B cell (primary cell): ENCODE measurements at regions not wholly inside any gene's neighbourhood (a gene's known extent, or its start where the extent isn't known, plus 50 kb on each side); places are given as distances from the start of the nearest gene placed in this dataset.
"Not testable (repeated sequence)": the region's sequence is repeated elsewhere in the genome, so short reads cannot be mapped to it uniquely, and the experiment has no call there.

Experiments used
- ATAC-seq: fragments of 200-7000 bp; cut with Tn5 transposase; one replicate; pipeline ENCODE4 v1.10.0; 2021; ENCODE audit warnings: low read depth, mild to moderate bottlenecking, moderate number of reproducible peaks, moderate library complexity
- CTCF ChIA-PET: fragments of 350-600 bp; sonication (Branson Sonifier 250); formaldehyde crosslinking; loops from one replicate; lab custom pipeline; 2021; ENCODE audit warnings: antibody characterized with exemption, inconsistent platforms; lab: Charles Lee
- POLR2A ChIA-PET: fragments of 350-600 bp; sonication (Branson Sonifier 250); formaldehyde crosslinking; loops from one replicate; lab custom pipeline; 2021; ENCODE audit warnings: antibody characterized with exemption; lab: Charles Lee
- DNase-seq: peaks from one replicate; pipeline ENCODE4 v3.0.0; 2013
- H2AFZ ChIP-seq: 2 replicates; pipeline ENCODE4 v1.6.1; 2012; ENCODE audit warnings: mild to moderate bottlenecking, low read depth, low read length; ENCODE audit not compliant: insufficient read depth, poor library complexity, severe bottlenecking
- H3K27ac ChIP-seq, 2 donors: 1 replicate in 1 of 2; 2 replicates in 1 of 2; pipeline ENCODE4 v1.5.1; 2012 to 2013; ENCODE audit warnings: low read length in 2 of 2, mild to moderate bottlenecking in 2 of 2, moderate library complexity in 1 of 2
- H3K27me3 ChIP-seq, 4 experiments: fragments of 200-600 bp in 1 of 4; sonication (generic) in 1 of 4; replicated peaks in 1 of 4; 1 replicate in 2 of 4; 2 replicates in 2 of 4; pipeline versions ENCODE4 v1.6.1 to v1.7.0; 2013 to 2016; ENCODE audit warnings: low read length in 3 of 4, mild to moderate bottlenecking in 2 of 4, mixed read lengths in 1 of 4, moderate library complexity in 1 of 4; ENCODE audit not compliant: insufficient read depth in 4 of 4, control insufficient read depth in 3 of 4; ENCODE audit errors: control extremely low read depth in 1 of 4
- H3K36me3 ChIP-seq, 2 experiments: replicated peaks in 1 of 2; 1 replicate in 1 of 2; 2 replicates in 1 of 2; pipeline versions ENCODE4 v1.6.1 to v1.7.1; 2013; ENCODE audit warnings: low read length in 1 of 2; ENCODE audit not compliant: insufficient read depth in 2 of 2, control insufficient read depth in 1 of 2; ENCODE audit errors: control extremely low read depth in 1 of 2, extremely low read depth in 1 of 2
- H3K4me1 ChIP-seq, 2 donors: fragments of 200-600 bp in 1 of 2; sonication (generic) in 1 of 2; 1 replicate in 1 of 2; 2 replicates in 1 of 2; pipeline versions ENCODE4 v1.5.1 to v1.6.1; 2013 to 2017; ENCODE audit warnings: low read length in 2 of 2; ENCODE audit not compliant: control insufficient read depth in 2 of 2, insufficient read depth in 2 of 2
- H3K4me2 ChIP-seq: replicated peaks from 2 replicates; pipeline ENCODE3; 2012; ENCODE audit warnings: mild to moderate bottlenecking, low read depth, low read length; ENCODE audit not compliant: poor library complexity, severe bottlenecking
- H3K4me3 ChIP-seq, 5 experiments: fragments of 200-600 bp in 1 of 5; sonication (generic) in 1 of 5; 1 replicate in 3 of 5; 2 replicates in 2 of 5; pipeline versions ENCODE4 v1.5.1 to v1.7.0; 2011 to 2016; ENCODE audit warnings: low read length in 4 of 5, mild to moderate bottlenecking in 4 of 5, low read depth in 2 of 5, control low read depth in 1 of 5, moderate library complexity in 1 of 5; ENCODE audit not compliant: insufficient read depth in 1 of 5; ENCODE audit errors: control extremely low read depth in 1 of 5, extremely low read depth in 1 of 5
- H3K79me2 ChIP-seq: fragments of 200-600 bp; sonication (generic); one replicate; pipeline ENCODE4 v1.6.0; 2016; ENCODE audit warnings: low read length; ENCODE audit not compliant: control insufficient read depth, insufficient read depth
- H3K9ac ChIP-seq: fragments of 200-600 bp; sonication (generic); 2 replicates; pipeline ENCODE4 v1.6.1; 2017; ENCODE audit warnings: mild to moderate bottlenecking, low read length, moderate library complexity
- H3K9me3 ChIP-seq, 3 donors: one replicate each; pipeline versions ENCODE4 v1.6.1 to v1.7.1; 2013; ENCODE audit warnings: low read length in 2 of 3; ENCODE audit not compliant: control insufficient read depth in 2 of 3, insufficient read depth in 1 of 3; ENCODE audit errors: control extremely low read depth in 1 of 3
- H4K20me1 ChIP-seq: 2 replicates; pipeline ENCODE4 v1.6.0; 2012; ENCODE audit warnings: mild to moderate bottlenecking, low read length; ENCODE audit not compliant: insufficient read depth, control insufficient read depth, poor library complexity, severe bottlenecking
- H3K27ac Mint-ChIP-seq: one replicate; pipeline ENCODE4 v1.8.0; 2021; ENCODE audit warnings: mixed read lengths
- H3K27me3 Mint-ChIP-seq: one replicate; pipeline ENCODE4 v1.8.0; 2021; ENCODE audit warnings: mixed read lengths
- H3K4me1 Mint-ChIP-seq: one replicate; pipeline ENCODE4 v1.8.0; 2021; ENCODE audit warnings: mixed read lengths
- H3K4me3 Mint-ChIP-seq: one replicate; pipeline ENCODE4 v1.8.0; 2021; ENCODE audit warnings: mixed read lengths
- H3K9me3 Mint-ChIP-seq: one replicate; pipeline ENCODE4 v1.8.0; 2022; ENCODE audit warnings: mixed read lengths; ENCODE audit not compliant: insufficient read depth
- CTCF ChIP-seq: fragments of 200-600 bp; IDR thresholded peaks from one replicate; pipeline ENCODE4 v1.8.0; 2022; ENCODE audit warnings: antibody characterized with exemption, mild to moderate bottlenecking
- EZH2 ChIP-seq: IDR thresholded peaks from 2 replicates; pipeline ENCODE4 v1.6.1; 2012; ENCODE audit warnings: borderline replicate concordance, low read depth, mild to moderate bottlenecking, moderate library complexity, low read length; ENCODE audit not compliant: insufficient read depth, poor library complexity, severe bottlenecking
- WGBS: methylation state at CpG from one replicate; pipeline ENCODE4 v1.1.5; 2013; ENCODE audit warnings: missing lambda C conversion rate; ENCODE audit not compliant: insufficient coverage; 5-methylcytosine and 5-hydroxymethylcytosine counted together
- intact Hi-C: fragments of 100-400 bp; cut with micrococcal nuclease; formaldehyde crosslinking; loops from one replicate; pipeline ENCODE4 v1.10.0; 2022

GRCh38 chr1:192880231-192880630 lies 71.4 kb downstream of the RGS2 start:
- Histone ChIP-seq H3K9me3 (no peaks in the 10 kb centered on the region), H3K27ac (no peak overlapping the region), H4K20me1 (no peaks in the 10 kb centered on the region), H3K9ac (no peak overlapping the region), H3K36me3 (no peaks in the 10 kb centered on the region), H3K4me1 (no peaks in the 10 kb centered on the region), H3K4me2 (no peak overlapping the region), H3K27me3 (peaks cover 0 to 2% (median 0%) of the 10 kb centered on the region in 4 experiments), H2AFZ (no peak overlapping the region), H3K79me2 (no peaks in the 10 kb centered on the region), H3K4me3 (no peak overlapping the region)
- CTCF ChIA-PET = no interaction called here
- WGBS = no CpG with 5 or more reads among the region's 1 CpG
- TF ChIP-seq CTCF (no peak), EZH2 (no peak)
- Mint-ChIP-seq H3K27ac (no peak overlapping the region), H3K4me3 (no peak overlapping the region), H3K4me1 (no peaks in the 10 kb centered on the region), H3K27me3 (peaks cover 3% of the 10 kb centered on the region), H3K9me3 (no peaks in the 10 kb centered on the region)
- POLR2A ChIA-PET = no interaction called here
- ATAC-seq (no peak), DNase-seq (no peak)
- intact Hi-C loops = no loop called here

DNA sequence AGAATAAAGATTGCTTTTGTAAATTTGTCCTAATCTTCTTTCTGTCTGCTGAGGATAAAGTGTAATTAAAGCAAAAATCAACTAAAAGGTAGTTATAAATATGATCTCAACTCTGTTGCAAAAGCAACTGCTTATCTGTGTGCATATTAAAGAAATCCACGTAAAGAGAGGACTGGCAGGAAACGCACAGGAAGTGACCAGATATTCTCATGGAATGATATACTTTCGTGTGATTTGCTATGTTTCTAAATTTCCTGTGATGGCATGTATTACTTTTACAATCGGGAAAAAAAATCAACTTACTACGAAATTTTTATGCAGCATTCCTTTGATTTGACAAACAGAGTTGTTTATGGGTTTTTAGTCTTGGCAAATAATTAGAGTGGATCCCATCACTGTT lies 75.4 kb downstream of the RGS2 start:
- POLR2A ChIA-PET = no interaction called here
- 54% methylated on average over 3 of the region's 5 CpGs for WGBS
- Mint-ChIP-seq H3K4me3 (no peak overlapping the region), H3K27ac (no peak overlapping the region), H3K4me1 (no peaks in the 10 kb centered on the region), H3K9me3 (no peaks in the 10 kb centered on the region), H3K27me3 (peaks cover 3% of the 10 kb centered on the region)
- no peak overlapping the region for H2AFZ ChIP-seq
- H3K9me3 ChIP-seq = no peaks in the 10 kb centered on the region
- DNase-seq = no peak
- H3K36me3 ChIP-seq = no peaks in the 10 kb centered on the region
- no peak overlapping the region for H3K4me2 ChIP-seq
- no peak for TF ChIP-seq EZH2
- TF ChIP-seq CTCF = no peak
- no peaks in the 10 kb centered on the region for H3K4me1 ChIP-seq
- H3K27ac ChIP-seq = no peak overlapping the region
- H4K20me1 ChIP-seq = no peaks in the 10 kb centered on the region
- no peak for ATAC-seq
- no peak overlapping the region for H3K9ac ChIP-seq
- no peak overlapping the region for H3K4me3 ChIP-seq
- H3K27me3 ChIP-seq = peaks cover 0 to 2% (median 0%) of the 10 kb centered on the region in 4 experiments
- intact Hi-C loops = no loop called here
- H3K79me2 ChIP-seq = no peaks in the 10 kb centered on the region
- CTCF ChIA-PET = no interaction called here

GRCh38 chr1:192885387-192885786 lies 76.5 kb downstream of the RGS2 start:
- H3K4me3 Mint-ChIP-seq = not testable (repeated sequence)
- no CpG with 5 or more reads among the region's 3 CpGs for WGBS

More at GRCh38 chr1:192885387-192885786, 76.5 kb downstream of the RGS2 start:
- H3K4me3 ChIP-seq, H2AFZ ChIP-seq, H3K4me1 Mint-ChIP-seq, H3K27me3 ChIP-seq, intact Hi-C loops, H3K36me3 ChIP-seq, ATAC-seq, CTCF ChIA-PET, H4K20me1 ChIP-seq, H3K27me3 Mint-ChIP-seq, H3K79me2 ChIP-seq, H3K4me1 ChIP-seq, H3K9me3 ChIP-seq, H3K9ac ChIP-seq, H3K4me2 ChIP-seq, H3K27ac Mint-ChIP-seq, H3K9me3 Mint-ChIP-seq, H3K27ac ChIP-seq, DNase-seq: not testable (repeated sequence)
- POLR2A ChIA-PET = interaction anchor here (0.6 kb wide), 1 partner anchor 1531 kb away, joined by 6 read pairs; no protein-coding TSS in a partner anchor
